Endothelial cell (in vitro differentiated cells): ENCODE measurements at regions not wholly inside any gene's neighbourhood (a gene's known extent, or its start where the extent isn't known, plus 50 kb on each side); places are given as distances from the start of the nearest gene placed in this dataset.

ENCODE experiments used
- DNase-seq: peaks from one replicate; pipeline ENCODE4 v3.0.0; 2021; ENCODE audit warnings: low spot score
- H3K27ac Mint-ChIP-seq: one replicate; pipeline ENCODE4 v1.8.0; 2021; ENCODE audit warnings: mixed read lengths, inconsistent platforms; ENCODE audit not compliant: unreplicated experiment
- H3K27me3 Mint-ChIP-seq: one replicate; pipeline ENCODE4 v1.8.0; 2021; ENCODE audit warnings: mild to moderate bottlenecking, moderate library complexity, mixed read lengths, inconsistent platforms; ENCODE audit not compliant: unreplicated experiment
- H3K36me3 Mint-ChIP-seq: one replicate; pipeline ENCODE4 v1.8.0; 2021; ENCODE audit warnings: mild to moderate bottlenecking, low read depth, mixed read lengths, inconsistent platforms; ENCODE audit not compliant: unreplicated experiment
- H3K4me1 Mint-ChIP-seq: one replicate; pipeline ENCODE4 v1.8.0; 2021; ENCODE audit warnings: mild to moderate bottlenecking, mixed read lengths, inconsistent platforms; ENCODE audit not compliant: unreplicated experiment
- H3K4me3 Mint-ChIP-seq: one replicate; pipeline ENCODE4 v1.8.0; 2021; ENCODE audit warnings: mild to moderate bottlenecking, mixed read lengths, inconsistent platforms; ENCODE audit not compliant: unreplicated experiment
- H3K9me3 Mint-ChIP-seq: one replicate; pipeline ENCODE4 v1.8.0; 2021; ENCODE audit warnings: mixed read lengths, inconsistent platforms; ENCODE audit not compliant: unreplicated experiment
- TF ChIP-seq, protein P1 (sequence below): fragments of 200-600 bp; sonication (generic); IDR thresholded peaks from one replicate; pipeline ENCODE4 v1.5.0; 2021; ENCODE audit warnings: antibody characterized with exemption; ENCODE audit not compliant: unreplicated experiment

DNA sequence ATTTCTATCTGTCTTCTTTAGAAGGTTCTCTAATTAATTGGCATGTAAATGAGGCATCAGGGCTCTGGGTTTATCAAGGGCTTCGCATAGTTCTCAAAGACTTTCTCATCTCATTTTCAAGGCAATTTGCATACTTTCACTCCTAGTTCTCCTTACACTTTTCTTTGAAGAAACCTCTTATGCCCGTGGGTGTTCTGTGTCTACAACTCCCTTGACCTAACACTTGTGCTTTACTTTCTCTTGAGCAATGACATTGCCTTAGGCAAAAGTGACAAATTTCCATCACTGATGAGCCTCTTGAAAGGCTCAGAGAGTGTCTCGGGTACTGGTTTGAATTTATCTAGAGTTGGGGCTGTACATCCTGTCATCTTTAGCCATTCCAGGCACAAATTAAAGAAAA lies 74.7 kb upstream of the ITPRID1 start:
- H3K4me3 Mint-ChIP-seq = no peak overlapping the region
- TF ChIP-seq, protein P1, sequence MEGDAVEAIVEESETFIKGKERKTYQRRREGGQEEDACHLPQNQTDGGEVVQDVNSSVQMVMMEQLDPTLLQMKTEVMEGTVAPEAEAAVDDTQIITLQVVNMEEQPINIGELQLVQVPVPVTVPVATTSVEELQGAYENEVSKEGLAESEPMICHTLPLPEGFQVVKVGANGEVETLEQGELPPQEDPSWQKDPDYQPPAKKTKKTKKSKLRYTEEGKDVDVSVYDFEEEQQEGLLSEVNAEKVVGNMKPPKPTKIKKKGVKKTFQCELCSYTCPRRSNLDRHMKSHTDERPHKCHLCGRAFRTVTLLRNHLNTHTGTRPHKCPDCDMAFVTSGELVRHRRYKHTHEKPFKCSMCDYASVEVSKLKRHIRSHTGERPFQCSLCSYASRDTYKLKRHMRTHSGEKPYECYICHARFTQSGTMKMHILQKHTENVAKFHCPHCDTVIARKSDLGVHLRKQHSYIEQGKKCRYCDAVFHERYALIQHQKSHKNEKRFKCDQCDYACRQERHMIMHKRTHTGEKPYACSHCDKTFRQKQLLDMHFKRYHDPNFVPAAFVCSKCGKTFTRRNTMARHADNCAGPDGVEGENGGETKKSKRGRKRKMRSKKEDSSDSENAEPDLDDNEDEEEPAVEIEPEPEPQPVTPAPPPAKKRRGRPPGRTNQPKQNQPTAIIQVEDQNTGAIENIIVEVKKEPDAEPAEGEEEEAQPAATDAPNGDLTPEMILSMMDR = no peak
- no peak for DNase-seq
- H3K9me3 Mint-ChIP-seq = no peaks in the 10 kb centered on the region
- no peaks in the 10 kb centered on the region for H3K4me1 Mint-ChIP-seq
- H3K27me3 Mint-ChIP-seq = peaks cover 2% of the 10 kb centered on the region
- no peaks in the 10 kb centered on the region for H3K36me3 Mint-ChIP-seq
- no peak overlapping the region for H3K27ac Mint-ChIP-seq

- H3K4me1 Mint-ChIP-seq = no peaks in the 10 kb centered on the region
- TF ChIP-seq, protein P1 = no peak
- DNase-seq = no peak
- no peak overlapping the region for H3K27ac Mint-ChIP-seq
- no peaks in the 10 kb centered on the region for H3K27me3 Mint-ChIP-seq
- H3K36me3 Mint-ChIP-seq = no peaks in the 10 kb centered on the region
- H3K4me3 Mint-ChIP-seq = no peak overlapping the region
- no peaks in the 10 kb centered on the region for H3K9me3 Mint-ChIP-seq
Observed at GRCh38 chr7:31440511-31440910, 73.4 kb upstream of the ITPRID1 start.

GRCh38 chr7:31442626-31443025 lies 71.3 kb upstream of the ITPRID1 start:
- H3K4me3 Mint-ChIP-seq = no peak overlapping the region
- no peak for DNase-seq
- no peaks in the 10 kb centered on the region for H3K9me3 Mint-ChIP-seq
- H3K27me3 Mint-ChIP-seq = no peaks in the 10 kb centered on the region
- H3K4me1 Mint-ChIP-seq = no peaks in the 10 kb centered on the region
- TF ChIP-seq, protein P1 = no peak
- H3K27ac Mint-ChIP-seq = no peak overlapping the region
- no peaks in the 10 kb centered on the region for H3K36me3 Mint-ChIP-seq

DNA sequence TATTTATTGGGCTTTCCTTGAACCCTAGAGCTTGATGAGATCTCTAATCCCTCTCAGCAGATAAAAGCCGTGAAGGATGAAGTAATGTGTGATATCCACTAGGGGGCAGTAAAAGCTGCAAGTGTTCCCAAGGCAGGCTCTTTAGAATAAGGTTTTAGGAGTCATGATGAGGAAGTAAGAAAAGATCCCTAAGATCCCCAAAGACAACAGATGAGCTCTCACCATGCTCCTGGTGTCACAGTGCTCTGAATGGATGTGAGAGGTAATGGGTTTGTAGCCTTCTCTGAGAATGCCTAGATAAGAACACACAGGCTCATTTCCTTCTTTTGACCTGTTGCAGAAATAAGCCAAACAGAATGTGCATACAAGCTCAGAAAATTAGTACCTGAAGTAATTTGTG lies 70.4 kb upstream of the ITPRID1 start:
- DNase-seq = no peak
- no peaks in the 10 kb centered on the region for H3K27me3 Mint-ChIP-seq
- H3K27ac Mint-ChIP-seq = no peak overlapping the region
- TF ChIP-seq, protein P1 = peak; percentile 88
- no peak overlapping the region for H3K4me3 Mint-ChIP-seq
- no peaks in the 10 kb centered on the region for H3K4me1 Mint-ChIP-seq
- no peaks in the 10 kb centered on the region for H3K36me3 Mint-ChIP-seq
- H3K9me3 Mint-ChIP-seq = no peaks in the 10 kb centered on the region

DNA sequence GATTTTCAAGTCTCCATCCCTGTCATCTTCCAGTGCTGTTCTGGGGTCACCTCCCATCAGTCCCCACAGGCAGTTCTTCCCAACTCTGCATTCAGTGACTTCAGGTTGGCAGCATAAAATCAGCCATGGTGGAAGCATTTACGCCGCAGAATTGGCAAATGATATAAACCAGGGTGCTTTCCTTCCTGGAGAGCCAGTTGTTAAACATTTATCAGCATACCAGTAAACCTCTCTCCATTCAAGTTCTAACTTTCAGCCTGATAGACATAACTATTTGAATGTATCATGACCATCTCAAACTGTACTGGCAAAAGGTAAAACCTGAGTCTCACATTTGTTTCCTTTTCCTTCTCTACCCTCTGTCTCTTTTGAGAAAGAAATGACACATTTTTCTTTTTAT lies 69.7 kb upstream of the ITPRID1 start:
- H3K4me1 Mint-ChIP-seq = no peaks in the 10 kb centered on the region
- TF ChIP-seq, protein P1 = no peak
- no peak for DNase-seq
- H3K27ac Mint-ChIP-seq = no peak overlapping the region
- no peaks in the 10 kb centered on the region for H3K36me3 Mint-ChIP-seq
- H3K9me3 Mint-ChIP-seq = no peaks in the 10 kb centered on the region
- no peak overlapping the region for H3K4me3 Mint-ChIP-seq
- no peaks in the 10 kb centered on the region for H3K27me3 Mint-ChIP-seq
